ENCODE measurements at regions not wholly inside any gene's neighbourhood (a gene's known extent, or its start where the extent isn't known, plus 50 kb on each side); places are given as distances from the start of the nearest gene placed in this dataset.

DNA sequence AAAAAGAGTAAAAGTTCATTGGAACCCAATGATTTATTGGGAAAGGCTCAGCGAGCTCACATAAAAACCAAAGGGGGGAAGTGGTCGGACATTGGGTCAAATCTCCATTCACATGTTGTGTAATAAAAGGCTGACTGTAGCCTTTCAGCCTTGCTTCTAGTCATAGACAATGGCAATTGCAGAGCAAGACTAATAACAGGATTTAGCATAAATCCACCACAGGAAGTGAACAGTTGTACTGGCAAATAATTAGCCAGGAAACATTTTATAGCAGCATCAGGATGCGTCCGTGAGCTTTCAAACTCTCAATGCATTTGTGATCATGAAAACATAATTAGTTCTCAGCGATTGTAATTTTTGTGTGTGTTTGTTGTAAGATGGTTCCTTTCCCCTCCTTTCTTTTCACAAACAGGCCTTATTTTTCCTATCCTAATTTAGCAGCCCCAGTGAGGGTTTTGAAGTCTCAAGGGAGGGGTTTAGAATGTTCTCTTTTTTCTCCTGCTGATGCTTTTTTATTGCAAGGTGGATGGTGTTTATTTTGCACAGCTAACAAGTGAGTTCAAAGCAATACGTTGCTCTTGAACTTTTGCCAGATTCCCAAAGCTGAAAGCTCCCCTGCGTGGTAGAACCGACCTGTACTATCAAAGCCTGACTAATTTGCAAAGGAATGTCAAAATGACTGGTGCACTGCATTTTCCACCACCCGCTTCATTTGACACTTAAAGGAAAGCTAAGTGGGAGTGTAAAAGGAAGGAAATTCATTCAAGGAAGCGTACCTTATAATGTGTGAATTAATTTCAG, 105.6 kb downstream of the SPRY2 start:
- DNase-seq = no peak

DNA sequence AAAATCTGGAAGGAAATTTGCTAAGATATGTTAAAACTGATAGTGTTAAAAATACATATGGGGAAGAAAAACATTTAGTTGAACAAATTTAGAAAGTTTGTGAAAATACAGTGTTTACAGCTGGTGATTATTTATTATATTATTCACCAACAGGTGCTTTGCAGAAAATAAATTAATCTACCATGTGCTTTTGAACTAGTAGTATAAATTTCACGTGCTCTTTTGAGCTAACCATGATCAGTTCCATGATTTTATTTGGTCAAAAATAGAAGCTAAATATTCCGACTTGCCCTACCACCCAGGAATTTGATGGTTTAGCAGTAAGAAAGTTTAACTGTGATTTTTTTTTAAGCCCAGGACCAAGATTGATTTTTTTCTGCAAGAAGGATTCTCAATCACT, 113.3 kb downstream of the SPRY2 start:
- no peak for DNase-seq

DNA sequence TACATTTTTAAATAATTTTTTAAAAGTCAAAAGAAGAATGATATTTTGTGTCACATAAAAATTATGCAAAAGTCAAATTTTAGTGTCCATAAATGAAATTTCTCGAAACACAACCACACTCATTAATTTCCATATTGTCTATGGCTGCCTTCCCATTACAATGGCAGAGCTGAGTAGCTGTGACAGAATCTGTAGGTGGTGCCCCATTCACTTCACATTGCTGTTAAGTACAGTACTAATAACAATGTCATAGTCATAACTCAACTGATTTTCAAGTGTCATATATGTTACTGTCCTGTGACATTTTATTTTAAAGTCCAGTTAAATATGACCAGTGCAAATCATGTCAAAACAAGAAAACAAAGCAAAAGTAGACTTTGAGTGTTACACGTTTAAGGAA, 114.3 kb downstream of the SPRY2 start:
- DNase-seq = no peak

- DNase-seq = no peak
Measured at GRCh38 chr13:80224468-80224867, 116.5 kb downstream of the SPRY2 start.

DNA sequence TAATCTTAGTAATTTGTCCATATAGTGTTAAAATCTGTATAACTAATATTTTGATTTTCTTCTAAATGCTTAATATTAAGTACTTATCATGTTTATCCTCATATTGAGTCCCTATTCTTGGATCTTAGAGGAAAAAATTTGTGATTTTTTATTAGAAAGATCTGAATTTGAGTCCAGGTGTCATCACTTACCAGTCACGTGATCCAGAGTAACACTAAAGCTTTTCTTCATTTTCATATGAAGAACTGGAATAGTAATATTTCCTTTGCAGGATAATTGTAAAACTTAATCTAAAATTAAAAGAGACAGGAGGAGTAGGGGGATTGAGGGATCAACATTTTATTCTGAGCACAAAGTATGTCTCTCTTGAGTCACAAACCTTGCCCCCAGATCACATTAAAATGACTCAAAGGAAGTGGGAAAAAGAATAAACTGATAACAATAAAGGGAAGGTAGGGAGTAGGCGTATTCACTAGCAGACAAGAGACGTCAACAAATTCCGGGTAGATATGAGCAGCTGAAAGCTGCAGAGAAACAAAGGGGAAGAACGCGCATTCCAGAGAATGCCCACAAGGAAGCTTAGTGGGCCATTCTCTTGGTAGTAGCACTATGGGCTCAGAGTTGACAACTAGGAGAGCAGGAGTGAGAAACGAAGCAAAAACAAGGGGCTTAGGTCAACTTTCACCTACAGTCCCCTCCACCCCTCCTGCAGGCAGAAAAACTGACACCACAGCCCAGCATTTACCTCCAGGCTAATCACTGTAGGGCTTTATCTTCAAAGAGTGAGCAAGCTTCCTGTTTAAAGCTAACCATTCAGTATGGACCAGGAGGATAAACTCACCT, 123.1 kb downstream of the SPRY2 start:
- DNase-seq = no peak

DNA sequence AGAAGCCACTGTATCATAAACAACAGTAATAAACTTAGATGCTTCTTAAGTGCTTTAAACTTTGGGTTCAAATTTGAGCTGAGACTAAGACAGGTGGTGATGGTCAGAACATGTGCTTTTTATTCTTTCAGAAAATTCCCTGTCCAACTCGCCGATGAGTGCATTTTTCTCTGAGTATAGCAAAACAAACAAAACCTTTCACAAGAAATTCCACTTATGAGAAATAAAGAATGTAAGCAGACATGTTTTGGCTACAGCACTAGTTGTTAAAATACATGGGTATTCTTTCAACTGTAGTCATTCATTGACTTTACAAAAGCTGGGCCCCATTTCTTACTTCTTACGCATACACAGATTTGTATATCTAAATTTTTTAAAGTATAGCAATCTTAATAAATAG, 125.6 kb downstream of the SPRY2 start:
- no peak for DNase-seq

DNA sequence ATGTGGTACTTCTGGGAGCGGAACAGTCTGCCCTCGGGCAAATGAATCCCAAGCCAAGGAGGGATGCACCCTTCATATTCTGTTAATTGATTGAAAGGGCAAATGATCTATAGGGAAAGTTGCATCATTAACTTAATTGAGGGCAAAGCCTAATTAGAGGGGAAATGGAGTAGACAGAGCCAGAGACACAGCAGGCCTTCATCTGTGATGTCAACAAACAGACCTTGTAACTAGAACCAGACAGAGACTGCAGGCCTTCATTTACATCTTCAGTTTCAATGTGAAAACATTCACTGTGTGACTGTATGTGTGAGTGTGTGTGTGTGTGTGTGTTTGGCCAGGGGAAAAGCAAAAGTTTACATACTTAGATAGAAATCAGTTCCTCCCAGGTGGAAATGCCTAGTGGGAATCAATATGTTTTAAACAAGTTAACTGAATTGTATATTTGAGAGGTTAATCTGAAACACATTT, 126.4 kb downstream of the SPRY2 start:
- DNase-seq = no peak

DNA sequence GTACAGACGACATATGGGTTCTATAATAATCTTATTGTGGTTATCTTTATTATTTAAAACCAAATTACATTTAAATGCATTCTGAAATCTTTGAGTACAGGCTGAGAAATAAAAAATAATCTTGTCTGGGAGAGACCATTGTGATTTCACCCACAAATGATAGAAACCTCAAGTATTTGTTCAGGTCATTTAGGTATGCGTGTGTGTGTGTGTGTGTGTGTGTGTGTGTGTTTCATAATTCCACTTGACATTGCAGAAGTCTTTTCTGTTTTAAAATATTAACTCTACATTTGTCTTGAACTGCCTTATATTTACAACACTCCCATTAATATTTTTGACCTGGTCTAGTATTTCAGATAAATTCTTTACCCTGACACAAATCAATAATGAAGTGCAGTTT, 126.9 kb downstream of the SPRY2 start:
- DNase-seq = no peak

DNA sequence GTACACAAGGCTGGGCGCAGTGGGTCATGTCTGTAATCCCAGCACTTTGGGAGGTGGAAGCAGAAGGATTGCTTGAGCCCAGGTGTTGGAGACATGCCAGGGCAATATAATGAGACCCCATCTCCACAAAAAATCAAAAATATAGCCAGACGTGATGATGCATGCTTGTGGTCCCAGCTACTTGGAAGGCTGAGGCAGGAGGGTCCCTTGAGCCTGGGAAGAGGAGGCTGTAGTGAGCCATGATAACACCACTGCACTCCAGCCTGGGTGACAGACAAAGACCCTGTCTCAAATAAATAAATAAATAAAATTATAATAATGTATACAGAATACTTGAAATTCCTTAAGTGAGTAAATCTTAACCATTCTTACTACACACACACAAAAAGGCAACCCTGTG, 127.7 kb downstream of the SPRY2 start:
- no peak for DNase-seq

GRCh38 chr13:80211566-80211965, 129.4 kb downstream of the SPRY2 start:
- no peak for DNase-seq

DNA sequence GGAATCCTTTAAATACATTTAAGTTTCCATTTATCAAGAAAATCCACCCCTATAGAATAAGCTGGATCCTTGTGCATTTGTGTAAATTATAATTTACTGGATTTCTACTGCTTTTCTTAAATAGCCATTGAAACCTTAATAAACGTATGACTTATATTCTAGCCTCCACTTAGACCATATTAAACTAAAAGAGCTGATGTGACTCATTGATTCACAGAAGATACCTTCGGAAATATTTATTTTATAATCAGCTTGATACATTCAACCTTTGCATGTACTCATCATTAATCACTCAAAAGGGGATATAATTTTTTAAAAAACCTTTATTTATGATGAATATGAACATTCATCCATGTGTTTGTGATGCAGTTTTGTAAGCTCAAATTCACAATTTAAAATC, 136.3 kb downstream of the SPRY2 start:
- no peak for DNase-seq

- no peak for DNase-seq
Measured at GRCh38 chr13:80203496-80203895, 137.4 kb downstream of the SPRY2 start.

GRCh38 chr13:80201694-80202468, 139.0 kb downstream of the SPRY2 start:
- no peak for DNase-seq

DNA sequence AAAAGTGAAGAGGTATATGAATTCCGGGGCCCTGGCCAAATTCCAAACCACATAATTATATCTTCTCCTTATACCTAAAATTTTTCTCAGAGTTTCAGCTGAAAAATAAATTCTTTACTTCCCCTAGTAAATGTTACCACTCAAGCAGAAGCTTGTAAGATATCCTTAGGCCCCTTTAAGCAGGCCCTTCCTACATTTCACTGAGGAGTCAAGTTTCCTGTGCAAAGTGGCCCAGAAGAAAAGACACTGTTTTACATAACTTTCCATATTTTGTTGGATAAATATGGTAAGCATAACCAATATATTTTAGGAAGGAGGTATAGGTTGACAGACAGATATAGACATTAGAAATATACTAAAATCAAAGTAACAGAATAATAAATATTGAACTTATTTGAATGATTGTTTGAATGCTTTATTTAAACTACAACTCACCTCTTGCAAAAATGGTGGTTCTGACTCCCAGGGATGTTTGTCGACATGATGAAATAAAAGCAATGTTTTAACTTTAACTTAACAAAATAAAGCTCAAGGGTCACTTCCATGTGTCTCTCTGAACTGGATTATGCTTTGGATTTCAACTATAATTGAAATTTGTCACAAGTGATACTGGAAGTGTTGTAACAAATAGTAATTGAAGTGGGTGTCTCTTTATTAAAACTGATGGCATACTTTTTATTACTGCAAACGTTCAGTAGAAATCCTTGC, 141.2 kb downstream of the SPRY2 start:
- no peak for DNase-seq

- no peak for DNase-seq
Measured at GRCh38 chr13:80199067-80199466, 141.9 kb downstream of the SPRY2 start.

DNA sequence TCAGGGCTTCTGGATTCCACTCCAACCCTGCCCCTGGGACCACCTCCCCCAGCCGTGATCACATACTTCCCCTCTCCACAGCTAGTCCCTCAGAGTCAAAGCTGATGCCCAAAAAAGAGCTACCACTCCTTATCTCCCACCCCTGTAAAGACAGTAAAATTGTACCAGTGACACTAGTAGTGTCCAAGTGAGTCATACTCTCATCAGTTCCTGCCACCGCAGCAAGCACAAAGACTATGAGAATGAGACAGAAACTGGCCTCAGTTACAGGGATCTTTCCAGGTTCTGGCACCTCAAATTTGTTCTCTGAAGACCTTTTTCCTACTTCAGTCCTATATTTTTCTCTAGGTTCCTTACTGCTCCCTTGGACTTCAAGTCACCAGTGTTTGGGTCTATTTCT, 144.2 kb downstream of the SPRY2 start:
- DNase-seq = no peak

GRCh38 chr13:80195649-80196048, 145.3 kb downstream of the SPRY2 start:
- no peak for DNase-seq

DNA sequence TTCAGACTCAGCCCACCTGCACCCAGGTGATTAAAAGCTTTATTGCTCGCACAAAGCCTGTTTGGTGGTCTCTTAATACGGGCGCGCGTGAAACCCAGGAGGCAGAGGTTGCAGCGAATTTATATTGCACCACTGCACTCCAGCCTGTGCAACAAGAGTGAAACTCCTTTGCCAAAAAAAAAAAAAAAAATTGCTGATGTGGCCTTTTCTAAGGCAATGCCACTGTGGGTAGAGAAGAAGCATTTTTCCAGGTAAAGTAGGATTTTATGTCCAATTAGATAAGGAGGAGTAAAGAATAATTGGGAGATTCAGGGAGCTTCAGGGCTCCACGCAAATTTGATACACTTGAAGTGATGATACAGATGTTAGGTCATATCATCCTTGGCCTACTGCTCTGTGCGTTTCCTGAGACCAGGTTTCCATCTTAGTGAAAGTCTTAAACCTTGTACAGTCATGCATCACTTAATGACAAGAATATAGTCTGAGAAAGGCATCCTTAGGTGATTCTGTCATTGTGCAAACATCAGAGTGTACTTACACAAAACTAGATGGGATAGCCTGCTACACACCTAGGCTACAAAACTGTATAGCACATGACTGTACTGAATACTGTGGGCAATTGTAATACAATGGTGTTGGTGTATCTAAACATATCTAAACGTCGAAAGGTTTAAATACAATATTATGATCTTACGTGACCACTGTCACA, 150.9 kb downstream of the SPRY2 start:
- DNase-seq = no peak

DNA sequence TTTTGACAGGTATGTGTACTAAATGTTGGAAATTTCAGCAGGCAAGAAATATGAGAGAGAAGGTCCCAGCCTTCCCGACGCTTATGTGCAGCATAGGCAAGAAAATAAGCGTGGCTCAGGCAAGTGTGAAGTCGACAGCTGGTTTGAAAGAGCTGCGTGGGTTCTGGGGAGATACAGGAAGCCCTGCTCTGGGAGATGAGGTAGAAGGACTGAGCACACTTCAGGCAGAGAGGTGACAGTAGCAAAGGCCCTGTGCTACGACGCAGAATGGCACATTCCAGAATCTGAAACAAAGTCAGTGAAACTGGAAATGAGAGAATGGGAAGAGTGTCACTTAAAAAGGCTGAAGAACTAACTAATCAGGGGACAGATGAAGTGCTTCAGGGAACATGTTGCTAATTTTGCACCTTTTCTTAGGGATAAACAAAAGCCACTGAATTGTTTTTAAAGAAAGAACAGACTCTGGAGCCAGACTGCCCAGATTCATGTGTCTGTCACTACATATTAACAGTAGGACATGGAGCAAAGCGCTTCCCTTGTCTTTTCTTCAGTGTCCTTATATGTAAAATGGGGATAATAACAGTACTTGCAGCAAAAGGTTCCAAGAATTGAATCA, 160.1 kb downstream of the SPRY2 start:
- DNase-seq = no peak

DNA sequence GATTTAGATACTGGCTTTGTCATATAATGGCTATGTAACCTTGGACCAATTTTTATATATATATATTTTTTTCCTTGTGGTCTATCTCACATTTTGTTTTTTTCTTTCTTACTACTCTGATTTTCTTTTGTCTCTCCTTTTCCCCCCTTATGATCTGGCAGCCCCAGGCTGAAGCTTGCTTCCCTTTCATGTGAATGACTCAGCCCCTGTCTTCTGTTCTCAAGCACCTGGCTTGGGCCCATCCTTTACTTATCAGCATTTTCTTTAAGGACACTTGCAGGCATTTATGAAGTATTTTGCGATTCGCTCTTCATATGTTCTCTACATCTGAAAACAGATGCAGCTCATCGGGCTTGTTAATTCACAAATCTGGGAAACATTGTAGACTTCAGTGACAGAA, 163.6 kb downstream of the SPRY2 start:
- DNase-seq = no peak

- DNase-seq = peak in 1 of 2 experiments; percentile 2
Measured at GRCh38 chr13:80173224-80173623, 167.7 kb downstream of the SPRY2 start.

DNA sequence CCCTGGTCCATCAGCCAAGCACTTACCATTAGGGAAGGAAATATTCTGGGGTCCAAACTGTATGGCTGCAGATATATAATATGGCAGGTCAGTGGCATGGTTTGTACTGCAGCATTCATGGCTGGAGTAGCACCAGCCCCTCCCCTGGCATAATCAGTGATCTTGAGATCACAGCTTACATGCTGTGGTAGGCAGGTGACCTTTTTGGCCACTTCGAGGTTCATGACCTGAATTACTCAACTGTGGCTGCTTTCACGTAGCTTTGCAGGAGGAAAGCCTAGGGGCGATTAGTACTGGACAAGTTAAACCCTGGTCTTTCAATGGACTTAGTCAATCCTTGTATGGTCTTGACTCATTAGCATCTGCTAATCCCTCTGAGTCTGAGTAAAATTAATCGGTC, 169.8 kb downstream of the SPRY2 start:
- no peak for DNase-seq
